Kidney (tissue), 13 donors: ENCODE measurements at regions not wholly inside any gene's neighbourhood (a gene's known extent, or its start where the extent isn't known, plus 50 kb on each side); places are given as distances from the start of the nearest gene placed in this dataset.

ENCODE experiments used
- DNase-seq, 5 donors: peaks; one replicate each; pipeline ENCODE4 v3.0.0-alpha.2; 2013 to 2020
- FAIRE-seq: peaks from 2 replicates; lab custom pipeline; 2012; peaks lifted over from hg19 to GRCh38; lab: Jason Lieb, UNC
- H3K27ac ChIP-seq, 2 donors: one replicate each; pipeline ENCODE4 v1.7.0; 2013; ENCODE audit warnings: low read depth in 2 of 2, low read length in 2 of 2, inconsistent platforms in 1 of 2
- H3K27me3 ChIP-seq: one replicate; pipeline ENCODE4 v1.7.1; 2013; ENCODE audit warnings: low read length, inconsistent platforms; ENCODE audit not compliant: control insufficient read depth, insufficient read depth
- H3K36me3 ChIP-seq, 3 donors: one replicate each; pipeline versions ENCODE4 v1.7.0 to v1.7.1; 2013; ENCODE audit warnings: low read length in 3 of 3, control low read depth in 1 of 3, inconsistent platforms in 1 of 3; ENCODE audit not compliant: insufficient read depth in 3 of 3, control insufficient read depth in 2 of 3
- H3K4me1 ChIP-seq, 3 donors: one replicate each; pipeline versions ENCODE4 v1.7.0 to v1.7.1; 2013; ENCODE audit warnings: low read length in 3 of 3, inconsistent platforms in 1 of 3, low read depth in 1 of 3; ENCODE audit not compliant: control insufficient read depth in 2 of 3, insufficient read depth in 2 of 3
- H3K4me3 ChIP-seq, 3 donors: one replicate each; pipeline versions ENCODE4 v1.7.0 to v1.8.1; 2013; ENCODE audit warnings: low read length in 3 of 3, control low read depth in 1 of 3, inconsistent platforms in 1 of 3
- H3K9ac ChIP-seq, 3 donors: one replicate each; pipeline versions ENCODE4 v1.7.0 to v1.7.1; 2013; ENCODE audit warnings: low read length in 3 of 3, control low read depth in 1 of 3, inconsistent platforms in 1 of 3
- H3K9me3 ChIP-seq, 3 donors: one replicate each; pipeline versions ENCODE4 v1.7.0 to v1.7.1; 2013; ENCODE audit warnings: low read length in 3 of 3, control low read depth in 1 of 3, inconsistent platforms in 1 of 3; ENCODE audit not compliant: control insufficient read depth in 2 of 3, insufficient read depth in 1 of 3
- CTCF ChIP-seq: IDR thresholded peaks from 3 replicates; pipeline ENCODE4 v1.5.1; 2012; ENCODE audit warnings: mild to moderate bottlenecking, moderate library complexity, borderline replicate concordance; ENCODE audit not compliant: insufficient read depth; ENCODE audit errors: extremely low read depth
- intact Hi-C: fragments of 100-400 bp; cut with DNase I; formaldehyde crosslinking; loops from one replicate; pipeline ENCODE4 v1.11.1; 2022
- donor health status: control.
- donor health status: control.
- donor health status: control.
- donor health status: control.
- donor health status: control.
- donor health status: DM: yes; HTN: yes; CAD: no.
- donor health status: Normal renal cell carcinoma (clear cell type).

GRCh38 chr16:62597875-62598274 is 561.6 kb upstream of the CDH8 start:
- TF ChIP-seq CTCF = no peak
- H3K9ac ChIP-seq = no peak overlapping the region
- intact Hi-C loops = no loop called here
- no peak overlapping the region for H3K27ac ChIP-seq
- no peaks in the 10 kb centered on the region for H3K27me3 ChIP-seq
- H3K4me3 ChIP-seq = no peak overlapping the region
- FAIRE-seq (no peak), DNase-seq (no peak)
- H3K36me3 ChIP-seq = no peaks in the 10 kb centered on the region
- H3K9me3 ChIP-seq = no peaks in the 10 kb centered on the region
- no peaks in the 10 kb centered on the region for H3K4me1 ChIP-seq

GRCh38 chr16:62596584-62596983 is 560.3 kb upstream of the CDH8 start:
- no peaks in the 10 kb centered on the region for H3K27me3 ChIP-seq
- H3K4me3 ChIP-seq = no peak overlapping the region
- H3K36me3 ChIP-seq = no peaks in the 10 kb centered on the region
- H3K4me1 ChIP-seq = no peaks in the 10 kb centered on the region
- H3K27ac ChIP-seq = no peak overlapping the region
- DNase-seq = no peak
- no peak for FAIRE-seq
- no peaks in the 10 kb centered on the region for H3K9me3 ChIP-seq
- no peak overlapping the region for H3K9ac ChIP-seq
- intact Hi-C loops = no loop called here
- TF ChIP-seq CTCF = no peak

GRCh38 chr16:62596125-62596524 is 559.9 kb upstream of the CDH8 start:
- no peak for TF ChIP-seq CTCF
- FAIRE-seq = no peak
- no peak overlapping the region for H3K9ac ChIP-seq
- H3K4me3 ChIP-seq = no peak overlapping the region
- no peaks in the 10 kb centered on the region for H3K4me1 ChIP-seq
- no peaks in the 10 kb centered on the region for H3K27me3 ChIP-seq
- peak in 2 of 5 donors; percentile 13 to 38 for DNase-seq
- intact Hi-C loops = no loop called here
- H3K36me3 ChIP-seq = no peaks in the 10 kb centered on the region
- no peak overlapping the region for H3K27ac ChIP-seq
- H3K9me3 ChIP-seq = no peaks in the 10 kb centered on the region
